Common myeloid progenitor, CD34-positive (primary cell): ENCODE measurements at regions not wholly inside any gene's neighbourhood (a gene's known extent, or its start where the extent isn't known, plus 50 kb on each side); places are given as distances from the start of the nearest gene placed in this dataset.

Experiments used
- CTCF ChIA-PET: fragments of 350-600 bp; sonication (Branson Sonifier 250); formaldehyde crosslinking; loops from one replicate; lab custom pipeline; 2021; ENCODE audit warnings: antibody characterized with exemption; lab: Charles Lee
- POLR2A ChIA-PET: fragments of 350-600 bp; sonication (Branson Sonifier 250); formaldehyde crosslinking; loops from one replicate; lab custom pipeline; 2021; ENCODE audit warnings: antibody characterized with exemption; lab: Charles Lee
- DNase-seq, 3 donors: peaks; one replicate each; pipeline versions ENCODE4 v3.0.0 to v3.0.0-alpha.2; 2013
- H3K27ac ChIP-seq, 2 experiments: 1 replicate in 1 of 2; 2 replicates in 1 of 2; pipeline ENCODE4 v1.7.0; 2013; ENCODE audit warnings: inconsistent platforms in 2 of 2, low read length in 2 of 2, mild to moderate bottlenecking in 2 of 2, low read depth in 1 of 2, moderate library complexity in 1 of 2; ENCODE audit not compliant: severe bottlenecking in 2 of 2, insufficient read depth in 1 of 2, poor library complexity in 1 of 2
- H3K27me3 ChIP-seq, 5 experiments: replicated peaks in 2 of 5; 1 replicate in 3 of 5; 2 replicates in 2 of 5; pipeline versions ENCODE4 v1.6.1 to v1.7.0; 2013; ENCODE audit warnings: low read length in 4 of 5, mild to moderate bottlenecking in 2 of 5, moderate library complexity in 2 of 5, inconsistent platforms in 1 of 5; ENCODE audit not compliant: insufficient read depth in 5 of 5, control insufficient read depth in 4 of 5
- H3K36me3 ChIP-seq, 4 experiments: 1 replicate in 2 of 4; 2 replicates in 2 of 4; pipeline versions ENCODE4 v1.6.1 to v1.7.0; 2013; ENCODE audit warnings: low read length in 3 of 4, control low read depth in 1 of 4, mild to moderate bottlenecking in 1 of 4; ENCODE audit not compliant: control insufficient read depth in 4 of 4, insufficient read depth in 4 of 4
- H3K4me1 ChIP-seq, 4 experiments: 1 replicate in 3 of 4; 2 replicates in 1 of 4; pipeline versions ENCODE4 v1.6.1 to v1.7.1; 2013; ENCODE audit warnings: low read length in 3 of 4, mild to moderate bottlenecking in 3 of 4, control low read depth in 1 of 4, inconsistent platforms in 1 of 4, moderate library complexity in 1 of 4; ENCODE audit not compliant: control insufficient read depth in 4 of 4, insufficient read depth in 4 of 4; ENCODE audit errors: control extremely low read depth in 1 of 4
- H3K4me3 ChIP-seq, 7 experiments: 1 replicate in 4 of 7; 2 replicates in 3 of 7; pipeline versions ENCODE4 v1.5.1 to v1.7.0; 2013; ENCODE audit warnings: mild to moderate bottlenecking in 7 of 7, low read length in 6 of 7, moderate library complexity in 6 of 7, inconsistent platforms in 2 of 7, low read depth in 2 of 7, control low read depth in 1 of 7; ENCODE audit not compliant: insufficient read depth in 4 of 7, control insufficient read depth in 1 of 7; ENCODE audit errors: extremely low read depth in 1 of 7
- H3K9me3 ChIP-seq, 5 experiments: 1 replicate in 4 of 5; 2 replicates in 1 of 5; pipeline versions ENCODE4 v1.6.1 to v1.7.1; 2013; ENCODE audit warnings: low read length in 4 of 5, mild to moderate bottlenecking in 2 of 5, inconsistent platforms in 1 of 5, low read depth in 1 of 5, moderate library complexity in 1 of 5; ENCODE audit not compliant: control insufficient read depth in 4 of 5, insufficient read depth in 2 of 5; ENCODE audit errors: control extremely low read depth in 1 of 5
- WGBS: methylation state at CpG from one replicate; pipeline ENCODE4 v1.1.5; 2013; ENCODE audit not compliant: insufficient coverage; 5-methylcytosine and 5-hydroxymethylcytosine counted together

DNA sequence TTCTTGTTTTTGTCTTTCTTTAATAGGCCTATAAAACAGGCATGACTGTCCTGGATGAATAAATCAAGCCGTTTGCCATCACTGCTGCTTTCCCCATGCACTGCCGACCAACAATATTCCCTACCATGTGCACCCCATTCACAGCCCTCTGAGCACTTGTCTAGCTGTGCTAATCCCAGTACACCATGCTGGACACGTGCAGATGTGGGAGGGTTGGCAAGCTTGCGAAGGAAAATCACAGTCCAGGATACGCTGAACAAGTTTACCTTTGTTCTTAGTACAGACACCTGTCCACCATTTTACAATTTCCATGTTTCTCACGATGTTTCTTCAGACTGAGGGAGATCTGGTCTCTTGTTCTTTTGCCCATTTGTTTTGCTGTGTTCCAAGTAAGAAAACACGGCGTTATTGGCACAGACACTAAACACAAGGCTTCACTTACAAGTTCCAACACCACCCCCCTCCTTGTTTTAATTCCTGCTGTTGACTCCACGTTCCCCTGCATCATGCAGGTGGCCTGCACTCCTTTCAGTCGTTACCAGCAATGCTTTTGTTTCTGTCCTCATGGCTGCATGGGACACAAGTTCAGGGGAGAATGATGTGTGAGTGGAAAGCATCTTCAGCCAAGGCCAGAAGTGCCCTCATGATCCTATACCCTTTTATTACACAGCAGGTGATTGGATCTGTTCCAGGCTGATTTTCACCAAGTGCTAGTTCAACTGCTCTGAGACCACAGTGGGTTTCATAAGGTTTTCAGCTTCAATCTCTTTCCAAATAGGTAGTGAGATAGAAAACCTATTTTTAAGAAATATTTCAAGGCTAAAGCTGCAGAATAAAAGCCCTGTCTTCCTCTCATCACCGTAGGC lies 608.9 kb downstream of the IRX1 start:
- Histone ChIP-seq H3K27me3 (peaks cover 0 to under 1% (median 0%) of the 10 kb centered on the region in 5 experiments), H3K27ac (no peak overlapping the region), H3K36me3 (no peaks in the 10 kb centered on the region), H3K4me1 (peaks cover 0 to 3% (median 0%) of the 10 kb centered on the region in 4 experiments), H3K9me3 (no peaks in the 10 kb centered on the region), H3K4me3 (no peak overlapping the region)
- ChIA-PET POLR2A (no interaction called here), CTCF (no interaction called here)
- 92% methylated on average over 6 of the region's 11 CpGs for WGBS
- DNase-seq = no peak

- no peaks in the 10 kb centered on the region for H3K9me3 ChIP-seq
- H3K4me1 ChIP-seq = peaks cover 0 to 3% (median 0%) of the 10 kb centered on the region in 4 experiments
- CTCF ChIA-PET = no interaction called here
- no peaks in the 10 kb centered on the region for H3K36me3 ChIP-seq
- DNase-seq = no peak
- 100% methylated on average over 4 of the region's 4 CpGs for WGBS
- POLR2A ChIA-PET = no interaction called here
- H3K27ac ChIP-seq = no peak overlapping the region
- no peak overlapping the region for H3K4me3 ChIP-seq
- no peaks in the 10 kb centered on the region for H3K27me3 ChIP-seq
These were observed 609.8 kb downstream of the IRX1 start for GRCh38 chr5:4205398-4205797.

- Histone ChIP-seq H3K4me1 (peaks cover 0 to 3% (median 0%) of the 10 kb centered on the region in 4 experiments), H3K36me3 (no peaks in the 10 kb centered on the region), H3K9me3 (no peaks in the 10 kb centered on the region), H3K27ac (no peak overlapping the region), H3K27me3 (no peaks in the 10 kb centered on the region), H3K4me3 (no peak overlapping the region)
- CTCF ChIA-PET = no interaction called here
- 56% methylated on average over 1 of the region's 1 CpG for WGBS
- POLR2A ChIA-PET = no interaction called here
- no peak for DNase-seq
These were observed 610.5 kb downstream of the IRX1 start for GRCh38 chr5:4206127-4206526.

DNA sequence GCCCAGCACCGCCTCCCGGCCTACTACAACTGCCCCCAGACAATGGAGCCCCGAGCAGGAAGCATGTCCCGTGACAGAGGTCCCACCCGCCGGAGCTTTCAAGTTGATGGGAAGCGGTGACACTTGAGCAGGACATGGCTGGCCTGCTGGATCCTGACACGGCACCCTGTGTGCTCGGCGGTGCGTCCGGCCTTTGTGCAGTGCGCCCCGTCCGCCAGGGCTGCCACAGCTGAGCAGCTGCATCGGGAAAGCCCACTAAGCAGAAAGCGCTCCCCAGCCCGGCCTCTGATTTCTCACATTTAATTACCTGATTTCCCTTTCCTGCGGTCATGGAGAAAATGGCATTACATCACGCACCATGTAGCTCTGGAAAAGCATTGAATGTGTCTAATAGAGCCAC lies 611.9 kb downstream of the IRX1 start:
- no peaks in the 10 kb centered on the region for H3K9me3 ChIP-seq
- no peaks in the 10 kb centered on the region for H3K27me3 ChIP-seq
- no peak for DNase-seq
- peaks cover 0 to 3% (median 0%) of the 10 kb centered on the region in 4 experiments for H3K4me1 ChIP-seq
- H3K27ac ChIP-seq = no peak overlapping the region
- ChIA-PET CTCF (no interaction called here), POLR2A (no interaction called here)
- 94% methylated on average over 18 of the region's 20 CpGs for WGBS
- H3K36me3 ChIP-seq = no peaks in the 10 kb centered on the region
- no peak overlapping the region for H3K4me3 ChIP-seq

- H3K4me1 ChIP-seq = peaks cover 0 to 3% (median 0%) of the 10 kb centered on the region in 4 experiments
- no CpG with 5 or more reads among the region's 2 CpGs for WGBS
- H3K36me3 ChIP-seq = no peaks in the 10 kb centered on the region
- no peak for DNase-seq
- no peak overlapping the region for H3K27ac ChIP-seq
- H3K9me3 ChIP-seq = no peaks in the 10 kb centered on the region
- no peak overlapping the region for H3K4me3 ChIP-seq
- H3K27me3 ChIP-seq = no peaks in the 10 kb centered on the region
- ChIA-PET POLR2A (no interaction called here), CTCF (no interaction called here)
These were observed 612.9 kb downstream of the IRX1 start for GRCh38 chr5:4208537-4208936.

DNA sequence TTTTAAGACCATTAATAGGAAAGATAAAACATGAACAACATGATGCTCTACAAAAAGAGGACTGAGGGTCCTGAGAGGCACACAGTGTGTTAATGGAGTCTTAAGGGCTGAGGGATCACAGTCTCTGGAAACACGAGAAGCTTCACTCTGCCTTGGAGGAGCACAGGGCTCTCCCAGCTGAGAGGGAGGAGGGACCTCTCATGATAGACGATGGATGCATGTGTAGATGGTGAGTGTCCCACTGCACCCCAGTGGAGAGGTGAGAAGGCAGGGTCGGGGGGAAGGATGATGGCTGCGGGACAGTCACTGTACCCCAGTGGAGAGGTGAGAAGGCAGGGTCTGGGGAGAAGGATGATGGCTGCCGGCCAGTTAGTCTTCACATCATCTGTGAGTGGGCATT lies 613.4 kb downstream of the IRX1 start:
- CTCF ChIA-PET = interaction anchor here (1.6 kb wide), 1 partner anchor 8 kb away, joined by 5 read pairs; no protein-coding TSS in a partner anchor
- Histone ChIP-seq H3K27ac (no peak overlapping the region), H3K4me1 (peaks cover 0 to 3% (median 0%) of the 10 kb centered on the region in 4 experiments), H3K9me3 (no peaks in the 10 kb centered on the region), H3K27me3 (no peaks in the 10 kb centered on the region), H3K36me3 (no peaks in the 10 kb centered on the region), H3K4me3 (no peak overlapping the region)
- POLR2A ChIA-PET = no interaction called here
- no peak for DNase-seq
- WGBS = 93% methylated on average over 5 of the region's 5 CpGs

- Histone ChIP-seq H3K27ac (no peak overlapping the region), H3K4me1 (no peaks in the 10 kb centered on the region), H3K4me3 (no peak overlapping the region), H3K27me3 (no peaks in the 10 kb centered on the region), H3K36me3 (no peaks in the 10 kb centered on the region), H3K9me3 (no peaks in the 10 kb centered on the region)
- WGBS = 89% methylated on average over 5 of the region's 9 CpGs
- DNase-seq = no peak
- ChIA-PET POLR2A (no interaction called here), CTCF (no interaction called here)
These were observed 616.6 kb downstream of the IRX1 start for GRCh38 chr5:4212071-4212739.
